HEK293 (cell line): ENCODE measurements at regions not wholly inside any gene's neighbourhood (a gene's known extent, or its start where the extent isn't known, plus 50 kb on each side); places are given as distances from the start of the nearest gene placed in this dataset.
A peak's percentile ranks its signal among the peaks of the same experiment; 100 is the strongest.

Experiments
- CTCF ChIA-PET: fragments of 350-600 bp; formaldehyde crosslinking; extraction: SDS; loops from one replicate; lab custom pipeline; 2021; ENCODE audit warnings: antibody characterized with exemption; lab: Yijun Ruan, JAX
- POLR2A ChIA-PET: fragments of 300-600 bp; formaldehyde crosslinking; extraction: SDS; loops from one replicate; lab custom pipeline; 2020; ENCODE audit warnings: antibody characterized with exemption, inconsistent platforms; lab: Yijun Ruan, JAX
- H3K27ac ChIP-seq: fragments of 200-500 bp; sonication (Bioruptor generic); 2 replicates; pipeline ENCODE4 v1.5.1; 2014; ENCODE audit warnings: low read depth, low read length, control low read depth, inconsistent platforms; ENCODE audit errors: extremely low read depth
- H3K36me3 ChIP-seq, 2 experiments: fragments of 200-500 bp in 1 of 2; sonication (Bioruptor generic) in 1 of 2; 1 replicate in 1 of 2; 2 replicates in 1 of 2; pipeline ENCODE4 v1.5.1; 2014 to 2017; ENCODE audit warnings: inconsistent platforms in 2 of 2, low read length in 2 of 2; ENCODE audit not compliant: control insufficient read depth in 2 of 2, insufficient read depth in 1 of 2
- H3K4me1 ChIP-seq: fragments of 200-500 bp; sonication (Bioruptor generic); 2 replicates; pipeline ENCODE4 v1.5.1; 2014; ENCODE audit warnings: mild to moderate bottlenecking, low read length, inconsistent platforms; ENCODE audit not compliant: control insufficient read depth, insufficient read depth
- H3K4me3 ChIP-seq: 2 replicates; pipeline ENCODE4 v1.5.1; 2011; ENCODE audit warnings: low read depth, mild to moderate bottlenecking, control low read depth, low read length, moderate library complexity
- H3K9me3 ChIP-seq: fragments of 200-500 bp; sonication (Bioruptor generic); 2 replicates; pipeline ENCODE4 v1.5.1; 2014; ENCODE audit warnings: low read depth, low read length, inconsistent platforms; ENCODE audit not compliant: control insufficient read depth, insufficient read depth
- FEZF1 ChIP-seq: fragments of 450-650 bp; formaldehyde crosslinking; IDR thresholded peaks from 2 replicates; pipeline ENCODE4 v1.5.1; 2016; ENCODE audit warnings: missing biosample characterization, missing genetic modification characterization
- GLIS1 ChIP-seq: fragments of 450-650 bp; formaldehyde crosslinking; IDR thresholded peaks from 2 replicates; pipeline ENCODE4 v1.5.1; 2016; ENCODE audit warnings: missing biosample characterization, missing genetic modification characterization
- HIC1 ChIP-seq: fragments of 450-650 bp; formaldehyde crosslinking; IDR thresholded peaks from 2 replicates; pipeline ENCODE4 v1.5.1; 2016; ENCODE audit warnings: missing biosample characterization, missing genetic modification characterization
- KLF10 ChIP-seq: fragments of 450-650 bp; IDR thresholded peaks from 2 replicates; pipeline ENCODE4 v1.5.1; 2018; ENCODE audit warnings: missing biosample characterization, mild to moderate bottlenecking, missing genetic modification characterization
- OSR2 ChIP-seq: fragments of 450-650 bp; formaldehyde crosslinking; IDR thresholded peaks from 2 replicates; pipeline ENCODE4 v1.5.1; 2016; ENCODE audit warnings: missing biosample characterization, missing genetic modification characterization
- OVOL3 ChIP-seq: fragments of 450-650 bp; formaldehyde crosslinking; IDR thresholded peaks from 2 replicates; pipeline ENCODE4 v1.5.1; 2016; ENCODE audit warnings: missing biosample characterization, missing genetic modification characterization
- PRDM10 ChIP-seq: fragments of 450-650 bp; formaldehyde crosslinking; IDR thresholded peaks from 2 replicates; pipeline ENCODE4 v1.5.1; 2016; ENCODE audit warnings: missing biosample characterization, missing genetic modification characterization
- SP2 ChIP-seq: fragments of 450-650 bp; formaldehyde crosslinking; IDR thresholded peaks from 2 replicates; pipeline ENCODE4 v1.5.1; 2016; ENCODE audit warnings: missing biosample characterization, missing genetic modification characterization
- SP7 ChIP-seq: fragments of 450-650 bp; formaldehyde crosslinking; IDR thresholded peaks from 2 replicates; pipeline ENCODE4 v1.5.1; 2016; ENCODE audit warnings: missing biosample characterization, missing genetic modification characterization
- WT1 ChIP-seq: fragments of 450-650 bp; formaldehyde crosslinking; IDR thresholded peaks from 2 replicates; pipeline ENCODE4 v1.5.1; 2016; ENCODE audit warnings: missing biosample characterization, missing genetic modification characterization
- ZBTB8A ChIP-seq: fragments of 450-650 bp; formaldehyde crosslinking; IDR thresholded peaks from 2 replicates; pipeline ENCODE4 v1.5.1; 2016; ENCODE audit warnings: missing biosample characterization, missing genetic modification characterization
- ZFP37 ChIP-seq: fragments of 450-650 bp; formaldehyde crosslinking; IDR thresholded peaks from 2 replicates; pipeline ENCODE4 v1.5.1; 2016; ENCODE audit warnings: missing biosample characterization, missing genetic modification characterization
- ZIC2 ChIP-seq: fragments of 450-650 bp; formaldehyde crosslinking; IDR thresholded peaks from 2 replicates; pipeline ENCODE4 v1.5.1; 2016; ENCODE audit warnings: missing biosample characterization, missing genetic modification characterization
- ZNF10 ChIP-seq: fragments of 450-650 bp; formaldehyde crosslinking; IDR thresholded peaks from 2 replicates; pipeline ENCODE4 v1.5.1; 2017; ENCODE audit warnings: missing biosample characterization, missing genetic modification characterization
- ZNF121 ChIP-seq: fragments of 450-650 bp; formaldehyde crosslinking; IDR thresholded peaks from 2 replicates; pipeline ENCODE4 v1.5.1; 2016; ENCODE audit warnings: missing biosample characterization, missing genetic modification characterization
- ZNF140 ChIP-seq: fragments of 450-650 bp; formaldehyde crosslinking; IDR thresholded peaks from 2 replicates; pipeline ENCODE4 v1.5.1; 2016; ENCODE audit warnings: missing biosample characterization, missing genetic modification characterization
- ZNF211 ChIP-seq: fragments of 450-650 bp; formaldehyde crosslinking; IDR thresholded peaks from 2 replicates; pipeline ENCODE4 v1.5.1; 2016; ENCODE audit warnings: low read depth, missing biosample characterization, missing genetic modification characterization
- ZNF23 ChIP-seq: fragments of 450-650 bp; formaldehyde crosslinking; IDR thresholded peaks from 2 replicates; pipeline ENCODE4 v1.5.1; 2016; ENCODE audit warnings: missing biosample characterization, missing genetic modification characterization, borderline replicate concordance
- ZNF423 ChIP-seq: fragments of 450-650 bp; formaldehyde crosslinking; IDR thresholded peaks from 2 replicates; pipeline ENCODE4 v1.5.1; 2016; ENCODE audit warnings: missing biosample characterization, missing genetic modification characterization
- ZNF510 ChIP-seq: fragments of 450-650 bp; formaldehyde crosslinking; IDR thresholded peaks from 2 replicates; pipeline ENCODE4 v1.5.1; 2018; ENCODE audit warnings: mild to moderate bottlenecking, missing genetic modification characterization, missing biosample characterization; ENCODE audit not compliant: insufficient replicate concordance
- ZNF521 ChIP-seq: fragments of 450-650 bp; formaldehyde crosslinking; IDR thresholded peaks from 2 replicates; pipeline ENCODE4 v1.5.1; 2017; ENCODE audit warnings: missing biosample characterization, mild to moderate bottlenecking, missing genetic modification characterization
- ZNF529 ChIP-seq: fragments of 450-650 bp; formaldehyde crosslinking; IDR thresholded peaks from 2 replicates; pipeline ENCODE4 v1.5.1; 2017; ENCODE audit warnings: missing genetic modification characterization, missing biosample characterization; ENCODE audit not compliant: insufficient replicate concordance
- ZNF596 ChIP-seq: fragments of 450-650 bp; IDR thresholded peaks from 2 replicates; pipeline ENCODE4 v1.5.0; 2018; ENCODE audit warnings: missing biosample characterization, mild to moderate bottlenecking, missing genetic modification characterization, moderate library complexity
- ZNF623 ChIP-seq: fragments of 450-650 bp; formaldehyde crosslinking; IDR thresholded peaks from 2 replicates; pipeline ENCODE4 v1.5.1; 2016; ENCODE audit warnings: missing biosample characterization, missing genetic modification characterization
- ZNF654 ChIP-seq: fragments of 450-650 bp; formaldehyde crosslinking; IDR thresholded peaks from 2 replicates; pipeline ENCODE4 v1.5.1; 2016; ENCODE audit warnings: low read depth, missing biosample characterization, missing genetic modification characterization
- TF ChIP-seq, protein P1 (sequence below): fragments of 450-650 bp; formaldehyde crosslinking; IDR thresholded peaks from 2 replicates; pipeline ENCODE4 v1.5.1; 2016; ENCODE audit warnings: missing biosample characterization, missing genetic modification characterization, borderline replicate concordance
- TF ChIP-seq, protein P2 (sequence below): fragments of 450-650 bp; formaldehyde crosslinking; IDR thresholded peaks from 2 replicates; pipeline ENCODE4 v1.5.1; 2017; ENCODE audit warnings: missing biosample characterization, missing genetic modification characterization

DNA sequence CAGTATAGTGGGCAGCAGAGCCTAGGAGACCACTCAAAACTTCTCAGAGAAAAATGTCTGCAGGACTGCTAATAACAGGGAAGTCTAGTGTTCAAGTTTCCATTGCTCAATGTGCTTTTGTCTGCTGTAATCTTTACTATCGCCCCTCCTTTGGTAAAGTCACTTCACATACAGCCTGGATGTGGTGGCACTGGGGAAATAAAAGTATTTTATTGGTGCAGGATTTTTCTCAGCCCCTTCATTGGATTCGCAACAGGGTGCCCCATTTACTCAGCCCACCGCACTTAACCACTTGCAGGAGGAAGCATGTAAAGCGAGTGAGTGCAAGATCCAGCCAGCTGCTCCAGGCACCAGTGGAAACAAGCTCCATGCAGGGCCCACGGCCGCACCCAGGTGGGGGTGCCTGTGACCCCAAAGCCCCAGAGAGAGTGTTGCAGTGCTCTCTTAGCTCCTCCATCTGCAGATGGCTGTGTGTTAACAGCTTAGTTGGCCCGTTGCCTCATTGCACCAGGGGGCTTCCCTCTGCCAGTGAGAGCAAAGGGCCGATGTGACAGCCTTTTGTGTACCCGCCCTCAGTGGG lies 163.5 kb upstream of the TMEM72 start (continued):
- TF ChIP-seq ZNF623 (tag by site-specific recombination) (no peak), ZNF121 (tag by site-specific recombination) (0 out of 2 replicates have a peak, but pooled peaks have one; percentile 8), WT1 (tag by site-specific recombination) (no peak), OSR2 (tag by site-specific recombination) (peak; percentile 27; the same call in 1 of the 2 replicates), ZNF211 (tag by site-specific recombination) (no peak), GLIS1 (peak; percentile 51), ZNF596 (tag by site-specific recombination) (0 out of 2 replicates have a peak, but pooled peaks have one; percentile 42), ZNF140 (no peak), HIC1 (no peak), SP2 (tag by site-specific recombination) (no peak), ZIC2 (tag by site-specific recombination) (peak; percentile 87), SP7 (tag by site-specific recombination) (peak; percentile 59; the same call in 1 of the 2 replicates), FEZF1 (tag by site-specific recombination) (peak; percentile 99), ZNF654 (no peak), ZFP37 (no peak), ZNF423 (tag by site-specific recombination) (peak; percentile 62), ZBTB8A (tag by site-specific recombination) (peak; percentile 93)
- TF ChIP-seq, protein P1, sequence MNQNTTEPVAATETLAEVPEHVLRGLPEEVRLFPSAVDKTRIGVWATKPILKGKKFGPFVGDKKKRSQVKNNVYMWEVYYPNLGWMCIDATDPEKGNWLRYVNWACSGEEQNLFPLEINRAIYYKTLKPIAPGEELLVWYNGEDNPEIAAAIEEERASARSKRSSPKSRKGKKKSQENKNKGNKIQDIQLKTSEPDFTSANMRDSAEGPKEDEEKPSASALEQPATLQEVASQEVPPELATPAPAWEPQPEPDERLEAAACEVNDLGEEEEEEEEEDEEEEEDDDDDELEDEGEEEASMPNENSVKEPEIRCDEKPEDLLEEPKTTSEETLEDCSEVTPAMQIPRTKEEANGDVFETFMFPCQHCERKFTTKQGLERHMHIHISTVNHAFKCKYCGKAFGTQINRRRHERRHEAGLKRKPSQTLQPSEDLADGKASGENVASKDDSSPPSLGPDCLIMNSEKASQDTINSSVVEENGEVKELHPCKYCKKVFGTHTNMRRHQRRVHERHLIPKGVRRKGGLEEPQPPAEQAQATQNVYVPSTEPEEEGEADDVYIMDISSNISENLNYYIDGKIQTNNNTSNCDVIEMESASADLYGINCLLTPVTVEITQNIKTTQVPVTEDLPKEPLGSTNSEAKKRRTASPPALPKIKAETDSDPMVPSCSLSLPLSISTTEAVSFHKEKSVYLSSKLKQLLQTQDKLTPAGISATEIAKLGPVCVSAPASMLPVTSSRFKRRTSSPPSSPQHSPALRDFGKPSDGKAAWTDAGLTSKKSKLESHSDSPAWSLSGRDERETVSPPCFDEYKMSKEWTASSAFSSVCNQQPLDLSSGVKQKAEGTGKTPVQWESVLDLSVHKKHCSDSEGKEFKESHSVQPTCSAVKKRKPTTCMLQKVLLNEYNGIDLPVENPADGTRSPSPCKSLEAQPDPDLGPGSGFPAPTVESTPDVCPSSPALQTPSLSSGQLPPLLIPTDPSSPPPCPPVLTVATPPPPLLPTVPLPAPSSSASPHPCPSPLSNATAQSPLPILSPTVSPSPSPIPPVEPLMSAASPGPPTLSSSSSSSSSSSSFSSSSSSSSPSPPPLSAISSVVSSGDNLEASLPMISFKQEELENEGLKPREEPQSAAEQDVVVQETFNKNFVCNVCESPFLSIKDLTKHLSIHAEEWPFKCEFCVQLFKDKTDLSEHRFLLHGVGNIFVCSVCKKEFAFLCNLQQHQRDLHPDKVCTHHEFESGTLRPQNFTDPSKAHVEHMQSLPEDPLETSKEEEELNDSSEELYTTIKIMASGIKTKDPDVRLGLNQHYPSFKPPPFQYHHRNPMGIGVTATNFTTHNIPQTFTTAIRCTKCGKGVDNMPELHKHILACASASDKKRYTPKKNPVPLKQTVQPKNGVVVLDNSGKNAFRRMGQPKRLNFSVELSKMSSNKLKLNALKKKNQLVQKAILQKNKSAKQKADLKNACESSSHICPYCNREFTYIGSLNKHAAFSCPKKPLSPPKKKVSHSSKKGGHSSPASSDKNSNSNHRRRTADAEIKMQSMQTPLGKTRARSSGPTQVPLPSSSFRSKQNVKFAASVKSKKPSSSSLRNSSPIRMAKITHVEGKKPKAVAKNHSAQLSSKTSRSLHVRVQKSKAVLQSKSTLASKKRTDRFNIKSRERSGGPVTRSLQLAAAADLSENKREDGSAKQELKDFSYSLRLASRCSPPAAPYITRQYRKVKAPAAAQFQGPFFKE: no peak

- peaks cover 22% of the 10 kb centered on the region for H3K4me1 ChIP-seq
- no peaks in the 10 kb centered on the region for H3K9me3 ChIP-seq
- no peaks in the 10 kb centered on the region for H3K36me3 ChIP-seq
- ChIA-PET POLR2A (no interaction called here), CTCF (no interaction called here)
- no peak overlapping the region for H3K4me3 ChIP-seq
- H3K27ac ChIP-seq: no peak overlapping the region
- TF ChIP-seq OVOL3 (tag by site-specific recombination): no peak
- TF ChIP-seq ZNF529: no peak
- TF ChIP-seq KLF10: no peak
- TF ChIP-seq, protein P2, sequence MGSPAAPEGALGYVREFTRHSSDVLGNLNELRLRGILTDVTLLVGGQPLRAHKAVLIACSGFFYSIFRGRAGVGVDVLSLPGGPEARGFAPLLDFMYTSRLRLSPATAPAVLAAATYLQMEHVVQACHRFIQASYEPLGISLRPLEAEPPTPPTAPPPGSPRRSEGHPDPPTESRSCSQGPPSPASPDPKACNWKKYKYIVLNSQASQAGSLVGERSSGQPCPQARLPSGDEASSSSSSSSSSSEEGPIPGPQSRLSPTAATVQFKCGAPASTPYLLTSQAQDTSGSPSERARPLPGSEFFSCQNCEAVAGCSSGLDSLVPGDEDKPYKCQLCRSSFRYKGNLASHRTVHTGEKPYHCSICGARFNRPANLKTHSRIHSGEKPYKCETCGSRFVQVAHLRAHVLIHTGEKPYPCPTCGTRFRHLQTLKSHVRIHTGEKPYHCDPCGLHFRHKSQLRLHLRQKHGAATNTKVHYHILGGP (tag by site-specific recombination): no peak
- TF ChIP-seq ZNF510 (tag by site-specific recombination): no peak
- TF ChIP-seq ZFP37: no peak
- no peak for TF ChIP-seq ZNF10 (tag by site-specific recombination)
- no peak for TF ChIP-seq ZNF23 (tag by site-specific recombination)
- no peak for TF ChIP-seq ZNF521 (tag by site-specific recombination)
- TF ChIP-seq PRDM10 (tag by site-specific recombination): no peak
Measured at GRCh38 chr10:44749151-44749550, 162.0 kb upstream of the TMEM72 start.
